ENCODE measurements at regions not wholly inside any gene's neighbourhood (a gene's known extent, or its start where the extent isn't known, plus 50 kb on each side); places are given as distances from the start of the nearest gene placed in this dataset.

DNA sequence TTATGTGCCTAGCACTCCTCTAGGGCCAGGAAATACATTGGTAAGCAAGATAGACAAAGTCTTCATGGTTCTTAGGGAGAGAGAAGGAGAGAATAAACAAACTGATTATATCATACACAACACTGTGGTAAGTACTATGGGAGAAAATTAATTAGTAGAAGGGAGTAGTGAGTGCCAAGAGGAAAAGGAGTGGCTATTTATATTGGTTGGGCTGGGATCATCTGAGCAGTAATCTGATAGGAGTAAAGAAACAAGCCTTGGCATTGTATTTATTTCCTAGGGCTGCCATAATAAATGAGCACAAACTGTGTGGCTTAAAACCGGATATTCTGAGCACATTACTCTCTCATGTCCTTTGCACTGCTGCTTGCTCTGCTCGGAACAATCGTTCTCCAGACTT is 158.1 kb upstream of the PHF14 start:
- TF ChIP-seq GATA2 (IDR thresholded peaks at IDR 0.05; ENCODE audit: low read depth, low read length) (no peak), GATA3 (IDR thresholded peaks at IDR 0.05; ENCODE audit: low read depth, low read length) (no peak)
